GM04504 (cell line): ENCODE measurements at regions not wholly inside any gene's neighbourhood (a gene's known extent, or its start where the extent isn't known, plus 50 kb on each side); places are given as distances from the start of the nearest gene placed in this dataset.

Source experiments
- DNase-seq: peaks from one replicate; pipeline ENCODE4 v3.0.0-alpha.2; 2012; ENCODE audit warnings: low read depth

DNA sequence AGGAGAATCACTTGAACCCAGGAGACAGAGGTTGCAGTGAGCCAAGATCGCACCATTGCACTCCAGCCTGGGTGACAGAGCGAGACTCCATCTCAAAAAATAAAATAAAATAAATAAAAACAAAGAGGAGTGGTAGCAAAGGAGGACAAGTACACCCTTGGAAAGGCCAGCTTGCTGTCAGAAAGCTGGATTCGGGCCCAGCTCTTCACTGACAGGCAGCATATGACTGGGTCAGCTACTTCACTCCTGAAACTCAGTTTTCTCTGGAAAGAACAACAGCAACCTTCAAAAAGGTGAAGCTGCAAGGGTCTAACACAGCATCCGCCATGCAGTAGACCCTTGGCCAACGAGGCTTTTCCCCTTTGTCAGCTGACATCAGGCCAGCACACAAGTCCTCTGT is 156.0 kb upstream of the TIAM1 start:
- DNase-seq, result no peak

DNA sequence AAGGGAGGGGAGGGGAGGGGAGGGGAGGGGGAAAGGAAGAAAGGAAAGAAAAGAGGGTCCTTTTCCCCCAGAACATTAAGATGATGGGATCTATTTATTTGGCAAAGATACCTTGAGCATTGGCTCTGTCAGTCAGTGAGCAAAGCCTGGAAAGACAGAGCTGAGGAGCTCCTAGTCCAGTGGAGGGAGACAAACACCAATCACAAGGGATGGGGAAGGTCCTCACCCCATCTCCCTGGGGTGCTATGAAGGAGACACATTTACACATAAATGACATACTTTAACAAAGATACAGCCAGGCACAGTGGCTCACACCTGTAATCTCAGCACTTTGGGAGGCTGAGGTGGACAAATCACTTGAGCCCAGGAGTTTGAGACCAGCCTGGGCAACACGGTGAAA is 154.9 kb upstream of the TIAM1 start:
- DNase-seq, result no peak

DNA sequence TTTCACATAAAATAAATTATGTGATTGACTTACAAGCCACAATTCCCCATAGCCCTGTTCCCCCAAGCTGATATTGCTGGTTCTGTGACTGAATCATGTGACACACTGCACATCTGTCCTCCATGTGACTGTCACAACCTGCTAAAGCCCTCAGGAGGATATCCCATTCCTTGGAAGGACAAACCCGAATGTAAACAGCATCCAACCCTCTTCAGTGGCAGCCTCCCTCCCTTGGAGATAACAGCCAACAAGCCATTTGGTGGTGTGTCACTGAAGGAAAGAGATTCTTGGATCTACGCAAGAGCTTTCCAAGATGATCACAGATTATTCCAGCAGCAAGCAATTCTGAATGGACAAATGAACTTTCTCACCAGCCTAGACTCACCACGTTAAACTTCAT is 153.9 kb upstream of the TIAM1 start:
- no peak for DNase-seq

DNA sequence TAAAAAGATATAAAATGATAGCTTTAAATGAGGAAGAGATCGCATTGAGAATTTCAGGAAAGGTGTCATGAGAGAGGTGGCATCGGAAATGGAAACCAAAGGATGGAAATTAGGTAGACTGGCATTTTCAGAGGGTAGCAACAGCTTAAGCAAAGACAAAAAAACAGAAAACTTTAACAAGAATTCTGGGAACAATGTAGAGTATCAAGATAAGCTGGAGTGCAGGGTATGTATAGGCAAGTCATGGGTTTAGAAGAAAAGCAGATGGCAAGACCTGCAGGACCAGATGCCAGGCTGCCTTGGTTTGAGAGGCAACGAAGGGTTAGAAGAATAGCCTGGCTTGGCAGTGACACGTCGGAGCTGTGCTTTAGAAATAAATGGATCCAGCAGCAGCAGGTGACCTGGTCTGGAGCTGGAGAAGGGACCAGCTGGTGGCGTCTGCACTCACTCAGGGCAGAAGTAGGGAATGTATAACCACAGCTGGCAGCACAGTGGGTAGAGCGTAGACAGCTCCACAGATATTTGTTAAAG is 149.4 kb upstream of the TIAM1 start:
- no peak for DNase-seq

DNA sequence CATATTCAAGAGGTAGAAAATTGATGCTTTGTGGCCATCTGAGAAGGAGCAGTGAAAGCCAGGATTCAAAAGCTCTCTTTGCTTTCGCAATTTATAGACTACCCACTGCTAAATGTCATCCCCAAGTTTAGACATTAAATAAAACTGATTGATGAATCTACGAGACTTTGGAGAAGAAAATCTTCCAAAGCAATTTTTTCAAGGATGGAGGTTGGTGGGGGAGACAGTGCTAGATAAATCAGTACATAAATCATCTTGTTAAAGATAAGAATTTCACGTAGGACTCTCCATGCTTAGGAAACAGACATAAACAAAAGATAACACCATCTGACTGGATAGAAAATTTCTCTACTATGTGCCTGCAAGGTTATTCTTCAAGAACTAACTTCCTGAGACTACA is 147.6 kb upstream of the TIAM1 start:
- no peak for DNase-seq

DNA sequence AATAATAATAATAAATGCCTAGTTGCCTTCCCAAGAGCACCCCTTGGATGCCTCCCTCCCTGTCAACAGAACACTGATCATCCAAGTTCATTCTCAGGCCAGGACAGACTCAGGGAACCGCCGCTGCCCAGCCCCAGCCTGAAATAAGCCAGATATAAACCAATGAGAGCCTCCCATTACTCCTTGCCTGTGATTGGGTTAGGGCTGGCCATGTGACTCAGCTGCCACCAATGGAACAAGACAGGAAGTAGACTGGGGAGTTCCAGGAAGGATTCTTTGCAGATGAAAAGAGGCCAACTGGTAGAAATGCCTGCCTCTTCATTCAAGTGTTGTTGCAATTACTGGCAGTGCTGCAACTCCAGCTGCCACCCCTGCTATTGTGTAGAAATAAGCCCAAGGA is 146.4 kb upstream of the TIAM1 start:
- no peak for DNase-seq

DNA sequence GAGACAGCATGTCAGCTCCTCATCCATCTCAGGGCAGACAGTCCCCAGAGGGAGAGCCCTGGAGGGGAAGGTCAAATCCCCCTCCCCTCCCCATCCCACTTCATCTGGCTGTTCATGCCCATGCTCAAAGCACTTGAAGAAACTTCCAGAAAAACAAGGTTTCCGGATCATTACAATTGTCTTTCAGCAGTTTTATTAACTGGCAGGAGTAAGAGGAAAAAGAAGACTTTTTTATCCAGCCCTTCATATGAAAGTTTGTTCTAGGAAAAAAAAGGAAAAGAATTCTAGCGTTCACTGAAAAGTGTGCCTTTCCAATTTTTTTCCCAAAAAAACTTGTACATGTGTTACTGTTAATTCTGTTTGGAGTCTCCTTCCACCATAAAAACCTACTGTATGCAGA is 145.7 kb upstream of the TIAM1 start:
- DNase-seq, result no peak

DNA sequence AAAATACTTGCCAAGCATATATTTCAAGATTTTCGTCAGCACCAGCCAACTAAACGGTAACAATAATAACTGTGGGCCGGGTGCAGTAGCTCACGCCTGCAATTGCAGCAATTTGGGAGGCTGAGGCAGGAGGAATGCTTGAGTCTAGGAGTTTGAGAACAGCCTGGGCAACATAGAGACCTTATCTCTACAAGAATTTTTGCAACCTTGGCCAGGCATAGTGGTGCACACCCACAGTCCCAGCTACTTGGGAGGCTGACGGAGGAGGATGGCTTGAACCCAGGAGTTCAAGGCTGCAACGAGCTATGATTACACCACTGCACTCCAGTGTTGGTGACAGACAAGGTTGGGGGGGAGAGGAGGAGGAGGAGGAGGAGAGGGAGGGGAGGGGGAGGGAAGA is 145.0 kb upstream of the TIAM1 start:
- no peak for DNase-seq

DNA sequence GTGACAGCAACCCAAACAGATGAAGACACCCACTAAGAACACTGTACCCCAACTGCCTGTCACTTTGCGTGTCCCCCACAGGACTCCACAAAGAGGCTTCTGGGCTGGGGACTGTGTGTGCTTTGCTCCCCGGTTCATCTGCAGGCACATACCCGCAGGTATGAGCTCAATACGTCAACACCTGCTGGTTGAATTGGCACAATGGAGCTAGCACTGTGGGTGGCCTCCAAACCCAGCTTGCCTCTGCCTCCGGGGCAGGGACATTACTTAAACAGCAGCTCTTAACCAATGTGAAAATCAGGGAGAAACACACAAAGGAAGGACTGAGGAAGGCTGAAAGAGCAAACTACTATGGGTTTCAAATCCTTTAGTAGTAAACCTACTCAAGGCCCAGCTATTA is 140.2 kb upstream of the TIAM1 start:
- no peak for DNase-seq

DNA sequence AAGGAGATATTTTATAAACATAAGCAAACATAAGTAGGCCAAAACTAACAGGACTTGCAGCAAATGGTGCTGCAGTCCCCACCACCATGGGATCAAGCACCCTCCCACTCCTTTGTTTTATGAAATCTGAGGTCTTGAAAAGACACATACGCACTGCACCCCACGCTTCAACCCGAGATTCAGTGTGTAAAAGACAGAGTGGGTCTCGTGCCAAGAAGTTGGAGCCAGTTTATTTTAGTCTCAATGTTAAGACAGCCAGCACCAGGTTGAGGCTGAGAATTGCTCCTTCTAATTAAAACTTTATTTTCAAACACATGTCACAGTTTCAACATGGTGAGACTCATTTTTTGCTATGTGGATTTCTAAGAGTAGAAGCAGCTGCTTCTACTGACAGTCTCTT is 139.1 kb upstream of the TIAM1 start:
- DNase-seq, result no peak

DNA sequence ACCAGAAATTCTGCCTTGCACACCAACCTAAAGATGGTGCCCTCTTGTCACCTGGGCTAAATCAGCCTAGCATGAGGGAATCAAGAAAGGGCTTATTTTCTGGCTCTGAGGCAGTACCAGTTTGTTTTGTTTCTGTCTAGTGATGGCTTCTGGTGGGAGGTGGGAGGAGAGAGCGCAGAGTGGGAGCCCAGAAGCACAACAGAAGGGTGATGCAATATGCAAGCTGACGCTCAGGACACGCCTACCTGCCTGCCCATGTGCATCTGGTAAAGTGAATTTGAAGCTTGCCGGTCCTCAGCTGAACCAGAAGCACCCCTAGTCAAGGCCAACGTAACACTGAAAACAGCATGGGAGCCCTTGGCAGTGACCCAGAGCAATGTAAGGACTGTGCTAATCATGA is 138.4 kb upstream of the TIAM1 start:
- no peak for DNase-seq

DNA sequence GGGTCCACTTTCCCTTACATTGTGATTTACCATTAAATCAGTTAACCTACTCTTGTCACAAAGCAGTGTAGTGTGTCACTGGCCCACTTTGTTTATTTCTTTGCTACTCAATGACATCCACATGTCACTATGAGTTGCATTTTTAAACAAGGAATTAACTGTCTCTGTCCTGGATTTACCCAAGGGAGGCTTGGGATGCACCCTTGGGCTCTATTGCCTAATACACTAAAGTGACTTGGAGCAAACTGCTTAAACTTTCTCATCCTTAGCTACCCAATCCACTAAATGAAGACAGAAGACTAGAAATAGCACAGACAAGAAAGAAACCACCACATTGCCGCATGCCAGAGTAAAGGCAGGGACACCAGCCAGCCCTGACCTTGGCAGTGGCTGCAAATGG is 136.2 kb upstream of the TIAM1 start:
- DNase-seq, result no peak

DNA sequence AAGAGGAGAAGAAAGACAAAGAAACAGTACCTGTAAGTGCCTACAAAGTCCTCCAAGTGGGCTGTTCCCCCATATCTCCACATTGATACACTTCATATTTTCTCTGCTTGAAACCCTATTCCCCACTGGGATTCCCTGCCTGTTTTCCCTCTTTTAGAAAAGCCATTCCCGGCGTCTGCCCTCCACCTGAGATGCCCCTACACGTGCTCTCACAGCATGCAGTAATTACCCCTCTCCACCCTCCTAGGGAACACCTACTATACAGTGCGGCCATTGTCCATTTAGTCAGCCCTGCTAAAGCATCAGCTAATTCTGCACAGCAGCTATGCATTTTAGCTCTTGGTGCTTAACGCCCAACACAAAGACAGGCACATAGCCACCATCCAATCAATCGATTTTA is 135.7 kb upstream of the TIAM1 start:
- no peak for DNase-seq

DNA sequence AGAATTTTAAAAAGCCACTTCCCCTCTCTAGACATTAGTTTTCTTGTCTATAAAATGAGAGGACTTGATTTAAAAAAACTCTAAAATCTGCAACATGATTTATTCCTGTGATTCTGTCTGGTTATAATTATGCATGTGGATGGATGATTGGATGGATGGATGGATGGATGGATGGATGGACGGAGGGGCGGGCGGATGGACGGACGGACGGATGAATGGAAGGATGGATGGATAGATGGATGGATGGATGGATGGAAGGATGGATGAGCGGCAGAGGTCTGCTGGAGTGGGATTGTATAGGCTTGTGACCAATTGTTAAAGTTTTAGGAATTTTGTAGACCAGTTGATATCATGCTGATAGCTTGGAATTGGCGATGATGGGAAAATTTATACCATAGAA is 135.2 kb upstream of the TIAM1 start:
- no peak for DNase-seq

DNA sequence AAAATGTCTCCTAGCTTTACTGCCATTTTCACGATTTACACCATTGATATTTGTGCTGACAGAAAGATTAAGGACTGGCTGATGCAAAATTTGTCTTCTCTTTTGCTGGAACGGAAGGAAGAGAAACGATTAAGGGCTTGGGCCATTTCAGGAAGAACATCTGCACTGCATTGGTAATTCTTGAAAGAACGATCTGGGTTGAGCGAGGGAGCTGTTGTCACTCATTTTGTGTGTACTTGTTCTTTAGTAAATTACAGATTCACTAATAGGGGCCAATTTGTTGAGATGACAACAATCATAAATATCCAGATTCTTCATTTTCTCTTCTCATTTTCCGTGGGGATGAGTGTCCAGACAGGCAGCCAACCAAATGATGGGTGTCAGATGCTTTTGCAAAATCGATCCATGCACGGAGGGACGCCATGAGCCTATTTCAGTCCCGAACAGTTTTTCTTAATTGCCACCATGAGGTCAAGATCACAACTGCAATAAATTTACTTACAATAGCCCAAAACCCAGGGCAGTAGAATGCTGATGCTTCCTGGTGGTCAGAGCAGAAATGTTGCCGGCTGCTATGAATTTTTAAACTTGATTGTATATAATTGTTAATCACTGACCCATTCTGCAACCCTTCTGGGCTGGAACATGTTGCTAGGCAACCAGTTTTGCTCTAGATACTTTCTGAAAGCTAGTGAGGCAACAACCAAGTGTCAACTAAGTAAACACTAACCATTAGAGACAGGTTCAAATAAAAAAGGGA is 132.4 kb upstream of the TIAM1 start:
- no peak for DNase-seq

DNA sequence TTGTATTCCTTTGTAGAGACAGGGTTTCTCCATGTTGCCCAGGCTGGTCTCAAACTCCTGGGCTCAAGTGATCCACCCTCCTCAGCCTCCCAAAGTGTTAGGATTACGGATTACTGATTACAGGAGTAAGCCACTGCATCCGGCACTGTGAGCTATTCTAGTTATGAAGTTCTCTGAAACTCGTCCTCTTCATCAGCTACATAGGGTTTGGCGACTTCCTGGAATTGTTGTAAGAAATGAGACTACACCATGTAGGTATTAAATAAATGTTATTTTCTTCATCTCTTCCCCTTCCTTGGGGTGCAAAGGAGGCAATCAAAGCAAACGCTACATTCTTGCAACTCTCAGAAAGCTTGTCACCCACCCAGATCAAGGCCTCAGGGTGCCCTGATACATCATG is 131.2 kb upstream of the TIAM1 start:
- DNase-seq, result no peak

DNA sequence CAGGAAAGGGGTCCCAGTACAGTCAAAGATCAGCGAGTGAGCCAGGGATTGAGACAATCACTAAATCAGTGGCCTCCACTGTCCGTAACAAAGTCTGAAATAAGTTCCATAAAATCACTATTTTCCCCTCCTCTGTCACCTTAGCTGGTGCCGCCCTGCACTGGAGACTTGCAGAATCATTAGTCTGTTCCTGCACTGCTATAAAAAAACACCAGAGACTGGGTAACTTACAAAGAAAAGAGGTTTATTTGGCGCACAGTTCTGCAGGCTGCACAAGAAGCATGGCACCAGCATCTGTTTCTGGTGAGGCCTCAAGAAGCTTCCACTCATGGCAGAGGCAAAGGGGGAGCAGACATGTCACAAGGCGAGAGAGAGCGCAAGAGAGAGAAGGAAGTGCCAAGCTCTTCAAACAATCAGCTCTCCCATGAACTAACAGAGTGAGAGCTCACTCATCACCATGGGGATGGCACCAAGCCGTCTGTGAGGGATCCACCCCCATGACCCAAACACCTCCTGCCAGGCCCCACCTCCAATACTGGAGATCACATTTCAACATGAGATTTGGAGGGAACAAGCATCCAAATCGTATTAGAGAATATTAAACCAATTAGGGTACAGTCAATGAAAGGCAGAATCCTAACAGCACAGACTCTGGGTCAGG is 129.8 kb upstream of the TIAM1 start:
- no peak for DNase-seq

DNA sequence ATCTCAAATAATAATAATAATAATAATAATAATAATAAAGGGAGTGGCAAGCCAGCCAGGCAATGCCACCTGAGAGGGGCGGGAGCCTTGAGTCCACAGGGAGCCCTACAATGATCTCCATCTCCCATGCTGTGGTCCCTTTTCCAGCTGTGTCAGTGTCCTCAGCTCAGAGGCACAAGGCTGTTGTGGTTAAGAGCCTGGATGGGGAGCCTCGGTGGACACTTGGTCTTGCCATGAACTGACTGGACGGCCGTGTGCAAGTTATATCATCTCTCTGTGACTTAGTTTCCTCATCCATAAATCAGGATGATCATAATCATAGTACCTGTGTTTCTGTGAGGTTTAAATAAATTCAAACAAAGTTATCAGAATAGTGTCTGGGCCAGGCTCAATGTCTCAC is 127.8 kb upstream of the TIAM1 start:
- DNase-seq, result no peak

DNA sequence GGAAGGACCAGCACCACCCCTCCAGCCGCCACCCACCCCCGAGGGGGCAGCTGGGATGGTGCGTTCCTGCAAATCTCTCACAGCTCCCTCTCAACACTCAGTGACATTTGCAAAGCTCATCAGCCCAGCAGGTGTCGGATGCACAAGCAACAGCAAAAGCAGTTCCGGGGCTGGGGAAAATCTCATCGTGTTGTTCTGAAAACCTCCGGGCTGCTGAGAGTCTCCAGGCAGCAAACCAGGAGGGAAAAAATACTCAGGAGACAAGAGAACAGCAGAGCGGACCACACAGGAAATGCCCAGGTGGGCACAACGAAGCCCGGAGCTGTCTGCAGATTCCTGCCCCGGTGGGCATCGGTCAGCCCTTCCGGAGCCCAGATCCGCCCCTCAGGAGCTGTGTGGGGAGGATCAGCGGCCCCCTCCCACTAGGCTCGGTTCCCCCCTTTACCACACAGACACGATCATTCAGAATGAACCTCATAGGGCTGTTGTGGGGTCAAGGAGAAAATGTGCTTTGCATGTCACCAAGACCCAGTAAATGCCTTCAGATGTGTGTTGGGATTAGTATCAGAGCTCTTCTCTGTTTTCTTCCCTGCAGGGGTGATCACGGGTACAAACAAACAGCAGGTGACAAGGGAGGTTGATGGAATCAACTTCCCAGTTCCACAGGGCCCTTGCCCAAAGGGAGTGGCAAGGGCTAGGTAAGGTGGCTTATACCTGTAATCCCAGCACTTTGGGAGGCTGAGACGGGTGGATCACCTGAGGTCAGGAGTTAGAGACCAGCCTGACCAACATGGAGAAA is 127.0 kb upstream of the TIAM1 start:
- no peak for DNase-seq

DNA sequence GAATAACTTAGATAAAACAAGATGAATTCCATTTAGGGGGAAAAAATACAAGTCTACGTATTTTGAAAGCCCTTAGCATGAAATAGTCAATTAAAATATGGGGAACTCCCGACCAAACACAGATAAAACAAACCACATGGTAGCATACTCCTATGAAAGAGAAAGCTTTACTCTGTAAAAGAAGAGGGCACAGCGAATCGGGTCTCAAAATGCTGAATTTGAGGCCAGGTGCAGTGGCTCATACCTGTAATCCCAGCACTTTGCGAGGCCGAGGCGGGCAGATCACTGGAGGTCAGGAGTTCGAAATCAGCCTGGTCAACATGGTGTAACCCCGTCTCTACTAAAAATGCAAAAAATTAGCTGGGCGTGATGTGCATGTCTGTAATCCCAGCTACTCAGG is 116.9 kb upstream of the TIAM1 start:
- DNase-seq, result no peak

DNA sequence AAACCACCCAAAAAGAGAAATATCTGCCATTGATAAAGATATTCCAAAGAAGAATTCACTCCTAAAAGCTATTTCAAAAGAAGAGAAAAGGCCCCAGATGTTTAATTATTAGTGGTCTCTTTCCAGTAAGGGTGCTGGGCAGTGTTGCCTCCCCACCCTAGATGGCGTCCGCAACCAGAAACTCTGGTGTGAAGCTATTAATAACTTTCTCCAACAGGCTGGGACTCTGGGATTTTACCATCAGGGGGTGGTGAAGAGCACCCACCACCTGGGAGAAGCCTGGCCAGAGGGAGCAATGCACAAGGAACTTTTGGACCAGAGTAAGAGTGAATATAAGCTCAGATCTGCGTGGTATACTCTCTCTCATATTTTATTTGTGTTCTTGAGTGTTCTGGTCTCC is 115.4 kb upstream of the TIAM1 start:
- no peak for DNase-seq

DNA sequence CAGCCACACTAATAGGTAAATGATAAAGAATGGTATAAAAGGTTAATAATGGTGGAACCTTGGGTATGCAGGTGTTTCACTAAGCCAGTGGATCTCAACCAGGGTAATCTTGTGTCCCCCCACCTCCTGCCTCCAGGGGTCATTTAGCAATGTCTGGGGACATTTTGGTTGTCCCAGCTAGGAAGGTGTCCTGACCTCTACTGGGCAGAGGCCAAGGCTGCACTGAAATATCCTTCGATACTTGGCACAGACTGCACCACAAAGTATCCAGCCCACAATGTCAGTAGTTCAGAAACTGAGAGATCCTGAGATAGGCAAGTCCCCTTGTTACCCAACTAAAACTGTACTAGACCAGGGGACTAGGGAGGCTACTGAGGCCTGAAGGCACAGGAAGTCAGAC is 113.6 kb upstream of the TIAM1 start:
- DNase-seq, result no peak

DNA sequence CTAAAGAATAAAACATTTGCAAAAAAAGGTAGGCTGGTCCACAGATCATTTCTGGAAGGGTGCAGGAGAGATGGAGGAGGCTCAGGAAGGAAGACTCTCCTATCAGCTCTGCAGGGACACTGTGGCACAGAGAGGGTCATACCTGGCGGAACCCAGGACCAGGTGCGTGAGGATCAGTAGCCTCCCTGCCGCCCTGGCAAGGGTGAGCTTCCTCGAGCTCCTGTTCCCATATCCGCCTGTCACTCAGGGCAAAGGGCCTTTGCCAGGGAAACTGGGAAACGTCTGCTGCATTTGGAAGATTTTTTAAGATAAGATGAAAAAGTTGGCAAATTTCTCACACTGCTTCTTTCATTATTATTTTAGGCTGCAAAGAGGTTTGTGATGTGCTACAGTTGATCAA is 112.1 kb upstream of the TIAM1 start:
- no peak for DNase-seq
